ENCODE measurements at regions not wholly inside any gene's neighbourhood (a gene's known extent, or its start where the extent isn't known, plus 50 kb on each side); places are given as distances from the start of the nearest gene placed in this dataset.

- TF ChIP-seq CTCF (IDR thresholded peaks at IDR 0.05; ENCODE audit: low read length) (no peak), EZH2 (IDR thresholded peaks at IDR 0.05; ENCODE audit: borderline replicate concordance, low read length) (no peak)
Measured at GRCh38 chr15:69924531-69924930, 173.2 kb downstream of the TLE3 start.
